Glomerular endothelial cell (primary cell): ENCODE measurements at regions not wholly inside any gene's neighbourhood (a gene's known extent, or its start where the extent isn't known, plus 50 kb on each side); places are given as distances from the start of the nearest gene placed in this dataset.

ENCODE experiments used
- DNase-seq: peaks from one replicate; pipeline ENCODE4 v3.0.0-alpha.2; 2011; ENCODE audit warnings: low read depth, low spot score; ENCODE audit errors: extremely low read depth

DNA sequence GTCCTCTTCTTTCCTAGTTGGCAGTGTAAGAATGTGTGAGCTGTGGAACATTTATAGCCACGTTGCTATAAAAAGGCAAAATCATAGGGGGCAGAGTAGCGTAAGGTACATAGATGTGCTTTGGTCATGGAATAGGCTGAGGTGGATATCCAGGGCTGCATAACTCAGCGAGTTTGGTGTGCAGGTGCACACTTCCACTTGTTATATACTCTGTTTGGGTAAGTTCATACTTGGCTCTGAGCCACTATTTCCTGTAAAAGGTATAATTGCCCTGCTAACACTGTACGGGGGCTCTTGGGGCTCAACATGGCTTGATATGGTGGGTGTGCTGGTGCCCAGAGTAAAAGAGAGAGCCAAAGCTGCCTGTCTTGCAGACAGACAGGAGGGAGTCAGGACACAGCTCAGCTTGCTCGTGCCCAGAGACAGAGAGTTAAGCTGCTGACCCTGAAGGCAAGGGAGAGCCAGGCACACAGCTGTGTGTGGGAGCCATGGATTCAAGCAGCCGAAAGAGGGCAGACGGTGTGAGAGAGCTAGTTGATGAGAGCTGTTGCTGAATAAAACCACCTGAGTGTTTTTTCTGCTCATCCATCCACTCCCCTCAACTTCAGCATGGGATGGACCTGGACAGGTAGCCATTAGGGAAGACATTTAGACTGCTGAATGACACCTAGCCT is 126.7 kb downstream of the DKK1 start:
- DNase-seq: no peak

GRCh38 chr10:52442576-52442975 is 128.5 kb downstream of the DKK1 start:
- DNase-seq: no peak

GRCh38 chr10:52443419-52444388 is 129.6 kb downstream of the DKK1 start:
- DNase-seq: peak; percentile 61

GRCh38 chr10:52446391-52446790 is 132.3 kb downstream of the DKK1 start:
- no peak for DNase-seq

- no peak for DNase-seq
Observed at GRCh38 chr10:52447931-52448353, 133.9 kb downstream of the DKK1 start.

- no peak for DNase-seq
Observed at GRCh38 chr10:52450762-52451291, 136.7 kb downstream of the DKK1 start.

DNA sequence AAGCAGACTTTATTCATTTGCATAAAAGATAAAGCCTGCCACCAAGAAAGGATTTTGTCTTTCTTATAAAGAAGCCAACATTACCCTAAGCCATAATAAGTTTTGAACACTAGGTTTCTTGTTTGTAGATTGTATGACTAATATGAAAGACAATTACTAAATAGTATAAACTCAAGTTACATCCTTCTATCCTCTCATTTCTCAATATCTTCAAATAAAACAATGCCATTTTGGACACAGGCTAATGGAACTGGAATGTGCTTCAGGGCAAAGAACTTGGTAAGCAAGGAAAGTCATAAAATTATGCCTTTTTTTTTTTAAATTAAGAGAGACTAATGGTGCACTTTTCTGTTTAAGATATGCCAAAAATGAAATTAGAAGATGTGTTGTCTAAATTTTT is 137.7 kb downstream of the DKK1 start:
- DNase-seq: no peak

- no peak for DNase-seq
Observed at GRCh38 chr10:52452600-52453493, 138.8 kb downstream of the DKK1 start.

DNA sequence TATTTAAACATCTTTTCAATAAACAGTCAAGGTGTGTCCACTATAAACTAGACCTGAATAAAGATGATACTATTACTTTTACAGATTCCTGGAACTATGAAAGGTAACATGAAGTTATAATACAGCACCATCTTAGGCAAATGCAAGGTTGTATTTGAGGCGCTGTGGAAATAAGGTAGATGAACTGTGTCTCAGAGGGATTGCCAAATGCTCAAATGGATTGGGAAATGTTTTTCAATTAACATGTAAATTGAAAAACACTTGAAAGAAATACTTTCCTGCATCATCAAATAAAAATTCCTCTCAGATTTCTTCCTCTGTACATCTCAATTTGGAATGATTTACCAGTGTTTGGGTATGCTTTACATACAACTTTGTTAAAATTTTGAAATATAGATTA is 139.4 kb downstream of the DKK1 start:
- DNase-seq: no peak

DNA sequence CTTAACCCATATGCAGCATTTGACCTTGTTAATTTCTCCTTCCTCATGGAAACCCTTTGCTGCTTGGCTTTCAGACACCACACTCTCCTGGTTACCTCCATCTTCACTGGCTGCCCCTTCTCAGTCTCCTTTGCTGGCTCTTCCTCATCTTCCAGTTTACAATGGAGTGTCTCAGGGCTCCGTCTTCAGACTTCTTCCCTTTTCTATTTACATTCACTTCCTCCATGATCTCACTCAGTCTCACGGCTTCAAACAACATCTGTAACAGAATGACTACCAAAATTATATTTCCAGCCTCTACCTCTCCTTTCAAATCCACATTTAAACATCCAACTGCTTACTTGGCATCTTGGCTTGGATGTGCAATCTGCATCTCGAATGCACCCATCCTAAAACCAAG is 140.4 kb downstream of the DKK1 start:
- no peak for DNase-seq

DNA sequence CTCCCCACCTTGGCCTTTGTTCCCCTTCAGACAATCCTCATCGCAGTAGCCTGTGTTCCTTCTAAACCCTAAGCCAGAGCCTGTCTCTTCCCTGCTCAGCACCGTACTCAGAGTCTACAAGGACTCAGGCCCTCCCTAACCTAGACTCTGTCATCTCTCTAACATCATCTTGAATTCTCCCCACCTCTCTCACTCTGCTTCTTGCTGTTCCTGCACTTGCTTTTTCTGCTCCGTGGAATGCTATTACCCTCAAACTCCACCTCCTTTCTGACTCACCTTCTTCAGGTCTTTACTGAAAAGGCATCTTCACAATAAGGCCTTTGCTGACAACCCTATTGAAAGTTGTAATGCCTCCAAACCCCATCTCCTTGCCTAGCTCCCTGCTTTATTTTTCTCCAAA is 141.0 kb downstream of the DKK1 start:
- DNase-seq: no peak

- DNase-seq: no peak
Observed at GRCh38 chr10:52459097-52459496, 145.0 kb downstream of the DKK1 start.

DNA sequence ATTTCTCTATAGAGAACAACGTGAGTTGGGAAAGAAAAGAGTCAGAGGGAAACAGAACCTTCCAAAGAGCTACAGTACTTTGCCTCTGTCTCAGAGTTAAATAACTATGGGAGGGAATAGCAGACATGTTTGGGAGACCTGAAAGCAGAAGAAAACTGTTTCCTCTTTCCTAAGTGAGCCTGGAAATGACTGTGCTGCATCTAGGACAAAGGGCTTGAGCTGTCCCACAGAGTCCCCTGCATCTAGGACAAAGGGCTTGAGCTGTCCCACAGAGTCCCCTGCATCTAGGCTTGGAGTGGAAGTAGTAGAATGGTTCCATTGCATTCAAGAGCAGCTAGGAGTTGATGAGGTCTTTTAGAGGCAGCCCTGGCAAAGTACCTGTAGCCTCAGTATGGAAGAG is 149.7 kb downstream of the DKK1 start:
- DNase-seq: no peak

DNA sequence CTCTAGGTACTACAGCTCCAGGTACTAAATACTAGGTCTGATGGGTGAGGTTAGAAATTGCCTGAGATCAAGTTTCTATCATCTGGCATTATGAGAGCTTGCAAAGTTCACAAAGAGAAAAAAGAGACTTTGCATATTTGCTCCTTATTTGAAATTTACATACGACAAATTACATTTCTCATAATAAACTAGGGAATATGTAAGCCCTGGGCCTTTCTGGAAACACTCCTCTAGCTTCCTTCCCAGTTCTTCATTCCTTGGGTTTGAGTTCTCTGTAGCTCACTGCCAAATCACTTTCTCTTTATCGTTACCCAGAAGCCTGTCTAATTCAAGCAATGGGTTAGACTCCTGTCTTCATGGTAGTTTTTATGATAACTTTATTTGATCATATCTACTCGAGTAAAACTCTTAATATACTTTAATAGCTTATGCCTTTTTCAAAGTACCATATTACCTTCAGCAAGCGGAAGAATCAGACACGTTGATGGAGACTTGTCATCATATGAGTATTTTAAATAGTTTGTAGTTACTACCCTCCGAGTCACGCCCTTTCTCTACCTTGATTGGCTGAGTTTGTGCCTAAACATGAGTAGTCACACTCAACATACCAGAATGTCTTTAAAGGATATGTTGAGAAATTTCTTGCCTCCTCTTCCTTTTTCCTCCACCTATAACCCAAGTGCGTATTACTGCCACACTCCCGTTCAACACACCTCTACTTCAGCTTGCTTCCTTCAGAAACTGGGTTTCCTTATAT is 150.5 kb downstream of the DKK1 start:
- no peak for DNase-seq

- no peak for DNase-seq
Observed at GRCh38 chr10:52465202-52465601, 151.1 kb downstream of the DKK1 start.

DNA sequence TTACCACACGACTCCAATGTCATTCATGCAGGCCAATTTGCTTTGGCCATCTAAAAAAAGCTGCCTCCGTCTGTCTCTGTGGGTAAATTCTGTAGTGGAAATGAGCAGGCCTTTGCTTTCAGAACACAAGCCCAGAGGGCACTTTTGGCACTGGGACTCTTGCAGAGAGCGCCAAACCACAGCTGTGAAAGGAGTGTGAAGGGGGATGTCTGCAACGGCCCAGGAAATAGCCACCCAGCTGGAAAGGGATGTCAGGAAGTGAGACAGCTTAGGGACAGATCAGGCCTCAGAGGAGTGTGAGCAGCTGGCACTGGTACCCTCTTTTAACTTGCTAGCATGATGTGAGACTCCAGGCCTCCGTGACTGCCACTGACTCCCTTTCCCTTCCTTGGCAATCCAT is 152.4 kb downstream of the DKK1 start:
- no peak for DNase-seq

- DNase-seq: no peak
Observed at GRCh38 chr10:52469970-52470705, 156.1 kb downstream of the DKK1 start.

GRCh38 chr10:52472406-52473146 is 158.5 kb downstream of the DKK1 start:
- no peak for DNase-seq

- no peak for DNase-seq
Observed at GRCh38 chr10:52474265-52474664, 160.2 kb downstream of the DKK1 start.
